K562 (cell line): ENCODE measurements at regions not wholly inside any gene's neighbourhood (a gene's known extent, or its start where the extent isn't known, plus 50 kb on each side); places are given as distances from the start of the nearest gene placed in this dataset.

Experiments used
- BHLHE40 ChIP-seq: IDR thresholded peaks from 2 replicates; pipeline ENCODE4 v1.6.1; 2011; ENCODE audit warnings: low read length, improper control_type of control experiment
- EGR1 ChIP-seq: fragments of 450-650 bp; conservative IDR thresholded peaks from 2 replicates; pipeline ENCODE4 v1.6.1; 2017; ENCODE audit warnings: mild to moderate bottlenecking
- MXI1 ChIP-seq: IDR thresholded peaks from 2 replicates; pipeline ENCODE4 v1.6.1; 2011; ENCODE audit warnings: low read depth, mild to moderate bottlenecking, improper control_type of control experiment, low read length
- POLR2A ChIP-seq: fragments of 450-650 bp; conservative IDR thresholded peaks from 2 replicates; pipeline ENCODE4 v1.6.1; 2016
- RFX7 ChIP-seq: fragments of 250-450 bp; sonication (Bioruptor Pico); IDR thresholded peaks from 2 replicates; pipeline ENCODE4 v1.5.1; 2021; ENCODE audit warnings: mild to moderate bottlenecking
- RNF219 ChIP-seq: fragments of 250-450 bp; sonication (Bioruptor Pico); IDR thresholded peaks from 2 replicates; pipeline ENCODE4 v1.5.0; 2022; ENCODE audit warnings: mild to moderate bottlenecking
- SNAPC5 ChIP-seq: fragments of 250-450 bp; sonication (Bioruptor Pico); IDR thresholded peaks from 2 replicates; pipeline ENCODE4 v1.8.0; 2021; ENCODE audit warnings: moderate library complexity, mild to moderate bottlenecking, inconsistent platforms
- TAF15 ChIP-seq: fragments of 200-400 bp; formaldehyde crosslinking; IDR thresholded peaks from 2 replicates; pipeline ENCODE4 v1.6.1; 2017; ENCODE audit warnings: mild to moderate bottlenecking, low read depth, low read length, moderate library complexity
- XRCC3 ChIP-seq: fragments of 450-650 bp; IDR thresholded peaks from 2 replicates; pipeline ENCODE4 v1.6.1; 2017; ENCODE audit warnings: mild to moderate bottlenecking, moderate library complexity
- ZNF253 ChIP-seq: fragments of 250-450 bp; sonication (Bioruptor Pico); conservative IDR thresholded peaks from 2 replicates; pipeline ENCODE4 v1.6.1; 2021; ENCODE audit warnings: mild to moderate bottlenecking
- ZNF324 ChIP-seq: fragments of 250-450 bp; sonication (Bioruptor Pico); IDR thresholded peaks from 2 replicates; pipeline ENCODE4 v1.4.0; 2020; ENCODE audit warnings: mild to moderate bottlenecking
- TF ChIP-seq, protein P1 (sequence below), 3 experiments: IDR thresholded peaks in 2 of 3; conservative IDR thresholded peaks in 1 of 3; 2 replicates each; pipeline ENCODE4 v1.5.1; 2011 to 2012; ENCODE audit warnings: low read length in 3 of 3, mild to moderate bottlenecking in 3 of 3, control low read depth in 2 of 3, improper control_type of control experiment in 1 of 3, inconsistent platforms in 1 of 3, low read depth in 1 of 3, mixed read lengths in 1 of 3, moderate library complexity in 1 of 3; ENCODE audit not compliant: insufficient read depth in 2 of 3
- TF ChIP-seq, protein P2 (sequence below), 2 experiments: fragments of 450-650 bp in 1 of 2; sonication (generic) in 1 of 2; formaldehyde crosslinking in 1 of 2; IDR thresholded peaks; 2 replicates each; pipeline versions ENCODE4 v1.7.1 to v1.9.0; 2016 to 2022; ENCODE audit warnings: inconsistent platforms in 1 of 2, mild to moderate bottlenecking in 1 of 2, missing genetic modification reagents in 1 of 2

- TF ChIP-seq TAF15 (no peak), MXI1 (no peak), BHLHE40 (no peak), EGR1 (no peak), ZNF253 (CRISPR knock-in tag) (no peak), POLR2A (no peak), RNF219 (no peak), SNAPC5 (CRISPR knock-in tag) (no peak), ZNF324 (CRISPR knock-in tag) (no peak), XRCC3 (no peak), RFX7 (no peak)
- TF ChIP-seq, protein P1, sequence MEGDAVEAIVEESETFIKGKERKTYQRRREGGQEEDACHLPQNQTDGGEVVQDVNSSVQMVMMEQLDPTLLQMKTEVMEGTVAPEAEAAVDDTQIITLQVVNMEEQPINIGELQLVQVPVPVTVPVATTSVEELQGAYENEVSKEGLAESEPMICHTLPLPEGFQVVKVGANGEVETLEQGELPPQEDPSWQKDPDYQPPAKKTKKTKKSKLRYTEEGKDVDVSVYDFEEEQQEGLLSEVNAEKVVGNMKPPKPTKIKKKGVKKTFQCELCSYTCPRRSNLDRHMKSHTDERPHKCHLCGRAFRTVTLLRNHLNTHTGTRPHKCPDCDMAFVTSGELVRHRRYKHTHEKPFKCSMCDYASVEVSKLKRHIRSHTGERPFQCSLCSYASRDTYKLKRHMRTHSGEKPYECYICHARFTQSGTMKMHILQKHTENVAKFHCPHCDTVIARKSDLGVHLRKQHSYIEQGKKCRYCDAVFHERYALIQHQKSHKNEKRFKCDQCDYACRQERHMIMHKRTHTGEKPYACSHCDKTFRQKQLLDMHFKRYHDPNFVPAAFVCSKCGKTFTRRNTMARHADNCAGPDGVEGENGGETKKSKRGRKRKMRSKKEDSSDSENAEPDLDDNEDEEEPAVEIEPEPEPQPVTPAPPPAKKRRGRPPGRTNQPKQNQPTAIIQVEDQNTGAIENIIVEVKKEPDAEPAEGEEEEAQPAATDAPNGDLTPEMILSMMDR (IDR thresholded peaks at IDR 0.05 in 2 of 3, conservative IDR thresholded peaks at IDR 0.05 in 1 of 3; ENCODE audit: insufficient read depth in 2 of 3, low read depth in 1 of 3, low read length in 3 of 3): no peak
- TF ChIP-seq, protein P2, sequence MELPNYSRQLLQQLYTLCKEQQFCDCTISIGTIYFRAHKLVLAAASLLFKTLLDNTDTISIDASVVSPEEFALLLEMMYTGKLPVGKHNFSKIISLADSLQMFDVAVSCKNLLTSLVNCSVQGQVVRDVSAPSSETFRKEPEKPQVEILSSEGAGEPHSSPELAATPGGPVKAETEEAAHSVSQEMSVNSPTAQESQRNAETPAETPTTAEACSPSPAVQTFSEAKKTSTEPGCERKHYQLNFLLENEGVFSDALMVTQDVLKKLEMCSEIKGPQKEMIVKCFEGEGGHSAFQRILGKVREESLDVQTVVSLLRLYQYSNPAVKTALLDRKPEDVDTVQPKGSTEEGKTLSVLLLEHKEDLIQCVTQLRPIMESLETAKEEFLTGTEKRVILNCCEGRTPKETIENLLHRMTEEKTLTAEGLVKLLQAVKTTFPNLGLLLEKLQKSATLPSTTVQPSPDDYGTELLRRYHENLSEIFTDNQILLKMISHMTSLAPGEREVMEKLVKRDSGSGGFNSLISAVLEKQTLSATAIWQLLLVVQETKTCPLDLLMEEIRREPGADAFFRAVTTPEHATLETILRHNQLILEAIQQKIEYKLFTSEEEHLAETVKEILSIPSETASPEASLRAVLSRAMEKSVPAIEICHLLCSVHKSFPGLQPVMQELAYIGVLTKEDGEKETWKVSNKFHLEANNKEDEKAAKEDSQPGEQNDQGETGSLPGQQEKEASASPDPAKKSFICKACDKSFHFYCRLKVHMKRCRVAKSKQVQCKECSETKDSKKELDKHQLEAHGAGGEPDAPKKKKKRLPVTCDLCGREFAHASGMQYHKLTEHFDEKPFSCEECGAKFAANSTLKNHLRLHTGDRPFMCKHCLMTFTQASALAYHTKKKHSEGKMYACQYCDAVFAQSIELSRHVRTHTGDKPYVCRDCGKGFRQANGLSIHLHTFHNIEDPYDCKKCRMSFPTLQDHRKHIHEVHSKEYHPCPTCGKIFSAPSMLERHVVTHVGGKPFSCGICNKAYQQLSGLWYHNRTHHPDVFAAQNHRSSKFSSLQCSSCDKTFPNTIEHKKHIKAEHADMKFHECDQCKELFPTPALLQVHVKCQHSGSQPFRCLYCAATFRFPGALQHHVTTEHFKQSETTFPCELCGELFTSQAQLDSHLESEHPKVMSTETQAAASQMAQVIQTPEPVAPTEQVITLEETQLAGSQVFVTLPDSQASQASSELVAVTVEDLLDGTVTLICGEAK (IDR thresholded peaks at IDR 0.05): no peak
- TF ChIP-seq, protein P2 (CRISPR knock-in tag; IDR thresholded peaks at IDR 0.05): no peak
These were observed 380.1 kb downstream of the IRX2 start for GRCh38 chr5:2371419-2371710.
